A673 (cell line): ENCODE measurements at regions not wholly inside any gene's neighbourhood (a gene's known extent, or its start where the extent isn't known, plus 50 kb on each side); places are given as distances from the start of the nearest gene placed in this dataset.

Experiments
- BruUV-seq: library from RNA; stranded (reverse); fragments of 400-500 nt; replicated peaks from 2 replicates; lab custom pipeline; 2021; lab: Mats Ljungman, UMichigan
- CTCF ChIA-PET: fragments of 300-600 bp; sonication (Branson Sonifier 250); formaldehyde crosslinking; loops from one replicate; lab custom pipeline; 2022; ENCODE audit warnings: antibody characterized with exemption; lab: Charles Lee
- POLR2A ChIA-PET: fragments of 300-600 bp; sonication (Branson Sonifier 250); formaldehyde crosslinking; loops from one replicate; lab custom pipeline; 2022; ENCODE audit warnings: antibody characterized with exemption; ENCODE audit not compliant: low non-redundant PET; lab: Charles Lee
- DNase-seq: peaks from one replicate; pipeline ENCODE4 v3.0.0-alpha.2; 2015; ENCODE audit warnings: low spot score
- H3K27ac ChIP-seq: fragments of 200-600 bp; sonication (generic); 2 replicates; pipeline ENCODE4 v1.5.1; 2016; ENCODE audit warnings: mixed run types, low read depth, mild to moderate bottlenecking, mixed read lengths, antibody characterized with exemption, low read length; ENCODE audit not compliant: poor library complexity, severe bottlenecking
- H3K27me3 ChIP-seq: fragments of 200-600 bp; sonication (generic); replicated peaks from 2 replicates; pipeline ENCODE4 v1.6.1; 2017; ENCODE audit warnings: mixed run types, low read depth, mild to moderate bottlenecking, mixed read lengths, antibody characterized with exemption, low read length; ENCODE audit not compliant: insufficient read depth, poor library complexity
- H3K36me3 ChIP-seq: fragments of 200-600 bp; sonication (generic); 2 replicates; pipeline ENCODE4 v1.6.1; 2016; ENCODE audit warnings: mixed run types, mild to moderate bottlenecking, mixed read lengths, antibody characterized with exemption, low read length; ENCODE audit not compliant: insufficient read depth, poor library complexity, severe bottlenecking
- H3K4me1 ChIP-seq: fragments of 200-600 bp; sonication (generic); 2 replicates; pipeline ENCODE4 v1.6.1; 2017; ENCODE audit warnings: mixed run types, mild to moderate bottlenecking, mixed read lengths, antibody characterized with exemption, low read length; ENCODE audit not compliant: insufficient read depth, poor library complexity, severe bottlenecking
- H3K4me3 ChIP-seq: fragments of 200-600 bp; sonication (generic); 2 replicates; pipeline ENCODE4 v1.5.1; 2016; ENCODE audit warnings: low read depth, mixed run types, mild to moderate bottlenecking, mixed read lengths, low read length; ENCODE audit not compliant: poor library complexity, severe bottlenecking
- H3K9me3 ChIP-seq: fragments of 200-600 bp; sonication (generic); 2 replicates; pipeline ENCODE4 v1.6.1; 2016; ENCODE audit warnings: mixed run types, low read depth, mild to moderate bottlenecking, mixed read lengths, antibody characterized with exemption, low read length; ENCODE audit not compliant: poor library complexity, severe bottlenecking
- CTCF ChIP-seq: fragments of 300-800, 200-600 bp; sonication (generic); conservative IDR thresholded peaks from 2 replicates; pipeline ENCODE4 v1.5.1; 2017; ENCODE audit warnings: low read depth, mild to moderate bottlenecking, antibody characterized with exemption, low read length, moderate library complexity, mixed read lengths
- EZH2 ChIP-seq: fragments of 200-600 bp; sonication (generic); IDR thresholded peaks from 2 replicates; pipeline ENCODE4 v1.6.1; 2017; ENCODE audit warnings: borderline replicate concordance, low read depth, mild to moderate bottlenecking, mixed read lengths, antibody characterized with exemption, low read length; ENCODE audit not compliant: poor library complexity, severe bottlenecking
- intact Hi-C: fragments of 100-400 bp; cut with micrococcal nuclease; formaldehyde crosslinking; loops from one replicate; pipeline ENCODE4 v1.10.0; 2022; ENCODE audit not compliant: unreplicated experiment

GRCh38 chr9:73889023-73889422 lies 608.1 kb upstream of the RORB start:
- CTCF ChIA-PET: no interaction called here
- intact Hi-C loops: no loop called here

DNA sequence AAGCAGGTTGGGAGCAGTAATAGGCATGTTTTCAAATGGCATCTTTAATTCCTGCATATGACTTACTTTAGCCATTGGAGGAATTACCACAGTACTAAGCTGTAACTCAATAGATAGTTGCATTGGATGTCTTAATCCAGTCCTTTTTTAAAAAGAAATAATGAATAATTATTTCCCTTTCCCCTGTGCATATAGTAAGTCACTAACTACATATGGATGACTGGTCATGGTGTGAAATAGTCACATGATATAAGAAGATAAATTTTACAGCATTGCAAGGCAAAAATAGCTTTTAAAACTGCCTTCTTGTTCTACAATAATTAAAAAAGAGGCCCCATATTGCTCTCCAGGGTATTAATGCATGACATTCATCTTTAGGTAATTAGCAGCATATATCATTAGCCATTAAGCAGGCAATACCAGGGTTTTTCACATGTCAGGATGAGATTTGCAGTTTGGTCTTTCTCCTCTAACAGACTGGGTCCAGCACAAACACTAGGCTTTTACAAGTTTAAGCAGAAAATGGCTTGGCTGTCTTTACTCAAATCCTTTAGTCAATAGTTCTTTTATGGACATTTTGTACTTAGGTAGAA lies 606.4 kb upstream of the RORB start:
- Histone ChIP-seq H3K4me1 (no peaks in the 10 kb centered on the region), H3K4me3 (no peak overlapping the region), H3K27ac (no peak overlapping the region), H3K36me3 (no peaks in the 10 kb centered on the region), H3K9me3 (no peaks in the 10 kb centered on the region), H3K27me3 (no peaks in the 10 kb centered on the region)
- DNase-seq: no peak
- TF ChIP-seq EZH2: no peak
- TF ChIP-seq CTCF: no peak
- no TSS peak for BruUV-seq
- intact Hi-C loops: no loop called here
- POLR2A ChIA-PET: no interaction called here
- CTCF ChIA-PET: no interaction called here

More at GRCh38 chr9:73889023-73889422, 608.1 kb upstream of the RORB start:
- H3K4me3 ChIP-seq: no peak overlapping the region
- TF ChIP-seq CTCF (no peak), EZH2 (no peak)
- no peak overlapping the region for H3K27ac ChIP-seq
- H3K36me3 ChIP-seq: no peaks in the 10 kb centered on the region
- DNase-seq: no peak
- no peaks in the 10 kb centered on the region for H3K9me3 ChIP-seq
- no peaks in the 10 kb centered on the region for H3K27me3 ChIP-seq
- BruUV-seq: no TSS peak
- POLR2A ChIA-PET: no interaction called here
- H3K4me1 ChIP-seq: no peaks in the 10 kb centered on the region

DNA sequence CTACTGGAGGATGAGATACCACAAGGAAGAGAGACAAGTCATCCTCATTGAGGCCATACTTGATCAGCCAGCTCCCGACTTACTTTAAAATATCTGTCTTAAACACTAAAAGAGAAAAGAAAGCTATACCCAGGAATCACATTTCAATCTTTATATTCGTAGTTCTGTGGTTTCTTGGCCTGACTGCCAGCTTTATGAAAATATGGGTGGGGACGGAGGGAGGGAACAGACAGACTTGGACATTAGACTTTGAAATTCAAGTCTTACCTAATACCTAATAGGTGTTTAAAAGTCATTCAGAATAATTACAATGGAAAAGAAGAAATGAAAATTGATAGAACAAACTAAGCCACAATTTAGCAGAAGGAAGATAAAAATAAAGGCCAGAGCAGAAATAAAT lies 604.8 kb upstream of the RORB start:
- no peaks in the 10 kb centered on the region for H3K36me3 ChIP-seq
- ChIA-PET POLR2A (no interaction called here), CTCF (no interaction called here)
- H3K4me1 ChIP-seq: no peaks in the 10 kb centered on the region
- DNase-seq: no peak
- H3K27ac ChIP-seq: no peak overlapping the region
- intact Hi-C loops: no loop called here
- no peaks in the 10 kb centered on the region for H3K9me3 ChIP-seq
- TF ChIP-seq CTCF (no peak), EZH2 (no peak)
- no peaks in the 10 kb centered on the region for H3K27me3 ChIP-seq
- BruUV-seq: no TSS peak
- H3K4me3 ChIP-seq: no peak overlapping the region
